MM.1S (cell line): ENCODE measurements at regions not wholly inside any gene's neighbourhood (a gene's known extent, or its start where the extent isn't known, plus 50 kb on each side); places are given as distances from the start of the nearest gene placed in this dataset.

Source experiments
- DNase-seq: peaks from one replicate; pipeline ENCODE4 v3.0.0-alpha.2; 2015
- H2AFZ ChIP-seq: fragments of 300-600 bp; sonication (generic); 2 replicates; pipeline ENCODE4 v1.6.0; 2016; ENCODE audit warnings: antibody characterized with exemption, low read length
- H3F3A ChIP-seq: fragments of 300-600 bp; sonication (generic); 2 replicates; pipeline ENCODE4 v1.6.1; 2016; ENCODE audit warnings: mild to moderate bottlenecking, antibody characterized with exemption, low read length, moderate library complexity, mixed read lengths; ENCODE audit not compliant: insufficient read depth
- H3K27ac ChIP-seq: fragments of 300-600 bp; sonication (generic); 2 replicates; pipeline ENCODE4 v1.5.1; 2016; ENCODE audit warnings: mild to moderate bottlenecking, low read length
- H3K27me3 ChIP-seq: fragments of 300-600 bp; sonication (generic); replicated peaks from 2 replicates; pipeline ENCODE4 v1.6.0; 2016; ENCODE audit warnings: low read length; ENCODE audit not compliant: insufficient read depth
- H3K36me3 ChIP-seq: fragments of 300-600 bp; sonication (generic); replicated peaks from 2 replicates; pipeline ENCODE4 v1.6.1; 2016; ENCODE audit warnings: mild to moderate bottlenecking, low read length, mixed read lengths; ENCODE audit not compliant: insufficient read depth
- H3K4me1 ChIP-seq: fragments of 300-600 bp; sonication (generic); 2 replicates; pipeline ENCODE4 v1.6.1; 2016; ENCODE audit warnings: low read length, mixed read lengths
- H3K4me2 ChIP-seq: fragments of 300-600 bp; sonication (generic); 2 replicates; pipeline ENCODE4 v1.6.0; 2016; ENCODE audit warnings: low read depth, low read length
- H3K4me3 ChIP-seq: fragments of 300-600 bp; sonication (generic); 2 replicates; pipeline ENCODE4 v1.5.1; 2016; ENCODE audit warnings: low read length, mixed read lengths
- H3K79me2 ChIP-seq: fragments of 300-600 bp; sonication (generic); 2 replicates; pipeline ENCODE4 v1.6.1; 2016; ENCODE audit warnings: mixed run types, low read length, mixed read lengths
- H3K9ac ChIP-seq: fragments of 300-600 bp; sonication (generic); 2 replicates; pipeline ENCODE4 v1.6.1; 2016; ENCODE audit warnings: low read length, mixed read lengths
- H3K9me2 ChIP-seq: fragments of 300-600 bp; sonication (generic); replicated peaks from 2 replicates; pipeline ENCODE4 v1.6.1; 2016; ENCODE audit warnings: mild to moderate bottlenecking, low read length, mixed read lengths; ENCODE audit not compliant: insufficient read depth
- H3K9me3 ChIP-seq: fragments of 300-600 bp; sonication (generic); replicated peaks from 2 replicates; pipeline ENCODE4 v1.6.1; 2016; ENCODE audit warnings: mild to moderate bottlenecking, low read length, mixed read lengths; ENCODE audit not compliant: insufficient read depth
- H4K20me1 ChIP-seq: fragments of 300-600 bp; sonication (generic); 2 replicates; pipeline ENCODE4 v1.6.1; 2016; ENCODE audit warnings: mild to moderate bottlenecking, low read length, moderate library complexity, mixed read lengths; ENCODE audit not compliant: insufficient read depth
- CTCF ChIP-seq: fragments of 300-600 bp; sonication (generic); IDR thresholded peaks from 2 replicates; pipeline ENCODE4 v1.5.1; 2016; ENCODE audit warnings: antibody characterized with exemption, low read length, mixed read lengths
- EZH2 ChIP-seq: fragments of 300-600 bp; sonication (generic); optimal IDR thresholded peaks from 2 replicates; pipeline ENCODE3; 2017; ENCODE audit warnings: low read depth, mild to moderate bottlenecking, antibody characterized with exemption, low read length, mixed read lengths
- EZH2phosphoT487 ChIP-seq: fragments of 300-600 bp; sonication (generic); IDR thresholded peaks from 2 replicates; pipeline ENCODE4 v1.6.1; 2018; ENCODE audit warnings: antibody characterized with exemption, low read length

- H3K9me2 ChIP-seq, result no peaks in the 10 kb centered on the region
- no peaks in the 10 kb centered on the region for H3K4me1 ChIP-seq
- no peak overlapping the region for H3K4me2 ChIP-seq
- no peak overlapping the region for H3K4me3 ChIP-seq
- no peaks in the 10 kb centered on the region for H3K9me3 ChIP-seq
- no peak overlapping the region for H2AFZ ChIP-seq
- no peaks in the 10 kb centered on the region for H4K20me1 ChIP-seq
- no peak overlapping the region for H3K27ac ChIP-seq
- TF ChIP-seq EZH2 (no peak), EZH2phosphoT487 (no peak), CTCF (no peak)
- H3K36me3 ChIP-seq, result no peaks in the 10 kb centered on the region
- no peaks in the 10 kb centered on the region for H3F3A ChIP-seq
- H3K27me3 ChIP-seq, result no peaks in the 10 kb centered on the region
- H3K9ac ChIP-seq, result no peak overlapping the region
- no peak for DNase-seq
- H3K79me2 ChIP-seq, result no peaks in the 10 kb centered on the region
Observed at GRCh38 chr18:73879328-73879727, 268.3 kb downstream of the FBXO15 start.

GRCh38 chr18:73869182-73869581 lies 278.5 kb downstream of the FBXO15 start:
- H3K4me3 ChIP-seq, result no peak overlapping the region
- no peak overlapping the region for H3K4me2 ChIP-seq
- no peaks in the 10 kb centered on the region for H3F3A ChIP-seq
- no peak overlapping the region for H3K27ac ChIP-seq
- H3K9me2 ChIP-seq, result no peaks in the 10 kb centered on the region
- DNase-seq, result no peak
- H3K9me3 ChIP-seq, result no peaks in the 10 kb centered on the region
- H3K27me3 ChIP-seq, result no peaks in the 10 kb centered on the region
- H3K4me1 ChIP-seq, result no peaks in the 10 kb centered on the region
- no peak overlapping the region for H2AFZ ChIP-seq
- H3K36me3 ChIP-seq, result no peaks in the 10 kb centered on the region
- no peak for TF ChIP-seq CTCF
- TF ChIP-seq EZH2, result no peak
- TF ChIP-seq EZH2phosphoT487, result no peak
- H3K9ac ChIP-seq, result no peak overlapping the region
- no peaks in the 10 kb centered on the region for H3K79me2 ChIP-seq
- no peaks in the 10 kb centered on the region for H4K20me1 ChIP-seq

GRCh38 chr18:73861771-73862170 lies 285.9 kb downstream of the FBXO15 start:
- Histone ChIP-seq H3K9me2 (no peaks in the 10 kb centered on the region), H3K36me3 (no peaks in the 10 kb centered on the region), H3K27me3 (no peaks in the 10 kb centered on the region), H3K79me2 (no peaks in the 10 kb centered on the region), H3K4me2 (no peak overlapping the region), H4K20me1 (no peaks in the 10 kb centered on the region), H3K27ac (peak overlapping the region; percentile 21; the same call in 1 of the 2 replicates), H3K9ac (no peak overlapping the region), H3K4me3 (no peak overlapping the region), H3K4me1 (peaks cover 14% of the 10 kb centered on the region), H2AFZ (0 out of 2 replicates have a peak overlapping the region, but pooled peaks have one; percentile 1), H3F3A (0 out of 2 replicates have a peak, but pooled peaks cover 3% of the 10 kb centered on the region), H3K9me3 (no peaks in the 10 kb centered on the region)
- no peak for TF ChIP-seq CTCF
- TF ChIP-seq EZH2, result no peak
- TF ChIP-seq EZH2phosphoT487, result no peak
- peak; percentile 76 for DNase-seq
